H1 (cell line): ENCODE measurements at regions not wholly inside any gene's neighbourhood (a gene's known extent, or its start where the extent isn't known, plus 50 kb on each side); places are given as distances from the start of the nearest gene placed in this dataset.

Source experiments
- CTCF ChIA-PET: fragments of 300-600 bp; sonication (Branson Sonifier 250); formaldehyde crosslinking; loops from one replicate; lab custom pipeline; 2021; ENCODE audit not compliant: partially characterized antibody; lab: Charles Lee
- POLR2A ChIA-PET: fragments of 300-600 bp; sonication (Branson Sonifier 250); formaldehyde crosslinking; loops from one replicate; lab custom pipeline; 2021; ENCODE audit warnings: inconsistent platforms; ENCODE audit not compliant: partially characterized antibody; lab: Charles Lee
- DNase-seq, 2 experiments: peaks; one replicate each; pipeline versions ENCODE4 v3.0.0 to v3.0.0-alpha.2; 2010 to 2022; ENCODE audit warnings: low spot score in 2 of 2, low read depth in 1 of 2, mixed read lengths in 1 of 2
- FAIRE-seq: peaks from 2 replicates; lab custom pipeline; 2011; peaks lifted over from hg19 to GRCh38; lab: Jason Lieb, UNC
- H2AFZ ChIP-seq: 2 replicates; pipeline ENCODE4 v1.8.1; 2012; ENCODE audit warnings: low read length, inconsistent platforms
- H2AK5ac ChIP-seq: 2 replicates; pipeline ENCODE4 v1.6.1; 2013; ENCODE audit warnings: low read depth, low read length
- H2BK120ac ChIP-seq: replicated peaks from 2 replicates; pipeline ENCODE3; 2013; ENCODE audit warnings: low read depth, low read length, inconsistent platforms
- H2BK12ac ChIP-seq: 2 replicates; pipeline ENCODE4 v1.6.1; 2013; ENCODE audit warnings: low read depth, low read length
- H2BK15ac ChIP-seq: 2 replicates; pipeline ENCODE4 v1.6.1; 2013; ENCODE audit warnings: low read length
- H2BK20ac ChIP-seq: 2 replicates; pipeline ENCODE4 v1.6.1; 2013; ENCODE audit warnings: low read length
- H2BK5ac ChIP-seq: 2 replicates; pipeline ENCODE4 v1.6.1; 2013; ENCODE audit warnings: low read depth, low read length
- H3K14ac ChIP-seq: 2 replicates; pipeline ENCODE4 v1.6.1; 2013; ENCODE audit warnings: inconsistent platforms; ENCODE audit not compliant: insufficient read length
- H3K18ac ChIP-seq: 2 replicates; pipeline ENCODE4 v1.6.1; 2013; ENCODE audit warnings: low read length; ENCODE audit errors: extremely low read depth
- H3K23ac ChIP-seq: 2 replicates; pipeline ENCODE4 v1.6.1; 2013; ENCODE audit warnings: inconsistent platforms; ENCODE audit not compliant: insufficient read length
- H3K23me2 ChIP-seq: 2 replicates; pipeline ENCODE4 v1.6.1; 2013; ENCODE audit warnings: low read depth, low read length
- H3K27ac ChIP-seq: 2 replicates; pipeline ENCODE4 v1.6.1; 2011; ENCODE audit warnings: low read depth, low read length, inconsistent platforms
- H3K27me3 ChIP-seq, 4 experiments: replicated peaks in 1 of 4; 1 replicate in 1 of 4; 2 replicates in 3 of 4; pipeline versions ENCODE4 v1.6.1 to v1.8.1; 2011 to 2013; ENCODE audit warnings: low read length in 3 of 4, mild to moderate bottlenecking in 3 of 4, inconsistent platforms in 2 of 4, mixed read lengths in 2 of 4, moderate library complexity in 1 of 4; ENCODE audit not compliant: control insufficient read depth in 3 of 4, insufficient read depth in 3 of 4; ENCODE audit errors: extremely low read depth in 1 of 4
- H3K36me3 ChIP-seq, 4 experiments: 2 replicates each; pipeline versions ENCODE4 v1.6.1 to v1.8.1; 2011 to 2013; ENCODE audit warnings: mild to moderate bottlenecking in 4 of 4, low read length in 3 of 4, moderate library complexity in 2 of 4, control low read depth in 1 of 4, inconsistent platforms in 1 of 4; ENCODE audit not compliant: insufficient read depth in 4 of 4, control insufficient read depth in 2 of 4
- H3K4ac ChIP-seq: replicated peaks from 2 replicates; pipeline ENCODE3; 2013; ENCODE audit warnings: low read length, low read depth, mixed read lengths, inconsistent platforms; ENCODE audit not compliant: insufficient read length
- H3K4me1 ChIP-seq, 4 experiments: replicated peaks in 1 of 4; 1 replicate in 1 of 4; 2 replicates in 3 of 4; pipeline versions ENCODE4 v1.6.1 to v1.8.1; 2011 to 2013; ENCODE audit warnings: low read length in 3 of 4, inconsistent platforms in 2 of 4, mixed read lengths in 1 of 4; ENCODE audit not compliant: insufficient read depth in 4 of 4, control insufficient read depth in 3 of 4
- H3K4me2 ChIP-seq, 2 experiments: 2 replicates each; pipeline versions ENCODE4 v1.6.1 to v1.8.1; 2011 to 2013; ENCODE audit warnings: low read depth in 2 of 2, low read length in 2 of 2, control low read depth in 1 of 2, inconsistent platforms in 1 of 2, mild to moderate bottlenecking in 1 of 2; ENCODE audit not compliant: insufficient read depth in 1 of 2
- H3K4me3 ChIP-seq, 4 experiments: fragments of 200-600, 300-600 bp in 1 of 4; sonication (generic), shearing (Covaris generic), sonication (Bioruptor Twin) in 1 of 4; 2 replicates each; pipeline versions ENCODE4 v1.5.1 to v1.8.1; 2011 to 2016; ENCODE audit warnings: low read length in 4 of 4, low read depth in 3 of 4, control low read depth in 2 of 4, inconsistent platforms in 2 of 4, mild to moderate bottlenecking in 2 of 4, mixed read lengths in 1 of 4, moderate library complexity in 1 of 4; ENCODE audit not compliant: insufficient read depth in 2 of 4; ENCODE audit errors: extremely low read depth in 1 of 4
- H3K56ac ChIP-seq: replicated peaks from 2 replicates; pipeline ENCODE3; 2013; ENCODE audit warnings: low read depth, mild to moderate bottlenecking, mixed read lengths, low read length, inconsistent platforms; ENCODE audit not compliant: insufficient read length
- H3K79me1 ChIP-seq: 2 replicates; pipeline ENCODE4 v1.6.1; 2013; ENCODE audit warnings: low read depth, low read length, control low read depth
- H3K79me2 ChIP-seq, 2 experiments: 2 replicates each; pipeline versions ENCODE4 v1.6.1 to v1.8.1; 2012 to 2013; ENCODE audit warnings: low read length in 2 of 2, mild to moderate bottlenecking in 2 of 2, inconsistent platforms in 1 of 2; ENCODE audit not compliant: insufficient read depth in 2 of 2, control insufficient read depth in 1 of 2
- H3K9ac ChIP-seq, 4 experiments: replicated peaks in 1 of 4; 1 replicate in 1 of 4; 2 replicates in 3 of 4; pipeline versions ENCODE4 v1.6.1 to v1.8.1; 2011 to 2013; ENCODE audit warnings: low read depth in 3 of 4, low read length in 3 of 4, control low read depth in 2 of 4, mild to moderate bottlenecking in 2 of 4, moderate library complexity in 2 of 4, inconsistent platforms in 1 of 4; ENCODE audit errors: extremely low read depth in 1 of 4
- H3K9me3 ChIP-seq, 2 experiments: 2 replicates each; pipeline versions ENCODE4 v1.6.1 to v1.8.1; 2012 to 2013; ENCODE audit warnings: mild to moderate bottlenecking in 2 of 2, moderate library complexity in 2 of 2, control low read depth in 1 of 2, inconsistent platforms in 1 of 2, low read depth in 1 of 2, low read length in 1 of 2, mixed read lengths in 1 of 2; ENCODE audit not compliant: insufficient read depth in 2 of 2
- H4K20me1 ChIP-seq, 2 experiments: replicated peaks in 1 of 2; 2 replicates each; pipeline versions ENCODE3 to v1.8.1; 2011 to 2013; ENCODE audit warnings: inconsistent platforms in 2 of 2, low read length in 2 of 2, mild to moderate bottlenecking in 1 of 2; ENCODE audit not compliant: insufficient read depth in 2 of 2, control insufficient read depth in 1 of 2
- H4K5ac ChIP-seq: 2 replicates; pipeline ENCODE4 v1.6.1; 2013; ENCODE audit warnings: low read length, low read depth, mixed read lengths, inconsistent platforms; ENCODE audit not compliant: insufficient read length
- H4K8ac ChIP-seq: 2 replicates; pipeline ENCODE4 v1.8.0; 2013; ENCODE audit warnings: mild to moderate bottlenecking, moderate library complexity, low read length, inconsistent platforms; ENCODE audit not compliant: insufficient read depth; ENCODE audit errors: extremely low read depth
- H4K91ac ChIP-seq: replicated peaks from 2 replicates; pipeline ENCODE3; 2013; ENCODE audit warnings: low read length, mixed read lengths, inconsistent platforms; ENCODE audit not compliant: insufficient read length
- BRCA1 ChIP-seq: IDR thresholded peaks from 2 replicates; pipeline ENCODE4 v1.6.1; 2012; ENCODE audit warnings: low read depth, low read length, improper control_type of control experiment
- CBX8 ChIP-seq: fragments of 300-800, 300-1000 bp; sonication (generic); IDR thresholded peaks from 2 replicates; pipeline ENCODE4 v1.7.1; 2016; ENCODE audit warnings: low read depth, low read length, borderline replicate concordance
- EGR1 ChIP-seq: IDR thresholded peaks from 2 replicates; pipeline ENCODE4 v1.6.1; 2011; ENCODE audit warnings: low read depth, low read length, borderline replicate concordance
- GTF2F1 ChIP-seq: IDR thresholded peaks from 2 replicates; pipeline ENCODE4 v1.6.1; 2012; ENCODE audit warnings: low read depth, low read length, improper control_type of control experiment, borderline replicate concordance
- JUN ChIP-seq: IDR thresholded peaks from 2 replicates; pipeline ENCODE4 v1.6.1; 2011; ENCODE audit warnings: low read depth, mild to moderate bottlenecking, improper control_type of control experiment, low read length
- KDM4A ChIP-seq: IDR thresholded peaks from one replicate; pipeline ENCODE4 v1.7.1; 2012; ENCODE audit warnings: low read depth, mild to moderate bottlenecking, moderate library complexity, low read length, inconsistent platforms; ENCODE audit not compliant: severe bottlenecking
- KDM5A ChIP-seq: fragments of 200-600 bp; IDR thresholded peaks from 2 replicates; pipeline ENCODE4 v1.7.1; 2012; ENCODE audit warnings: mild to moderate bottlenecking, low read length, inconsistent platforms, mixed read lengths
- NRF1 ChIP-seq: IDR thresholded peaks from 2 replicates; pipeline ENCODE4 v1.6.1; 2011; ENCODE audit warnings: mild to moderate bottlenecking, low read depth, low read length, improper control_type of control experiment
- RBBP5 ChIP-seq: IDR thresholded peaks from 2 replicates; pipeline ENCODE4 v1.7.1; 2012; ENCODE audit warnings: low read depth, mild to moderate bottlenecking, inconsistent platforms, low read length, moderate library complexity, borderline replicate concordance
- TAF1 ChIP-seq: IDR thresholded peaks from 2 replicates; pipeline ENCODE4 v1.6.1; 2011; ENCODE audit warnings: mild to moderate bottlenecking, low read depth, low read length
- WGBS, 2 experiments: shearing (Covaris generic) in 1 of 2; methylation state at CpG; one replicate each; pipeline versions ENCODE4 v1.1.6 to v1.1.7; 2013 to 2015; ENCODE audit warnings: low lambda C conversion rate in 2 of 2, mixed read lengths in 2 of 2, inconsistent platforms in 1 of 2, low coverage in 1 of 2, missing lambda C conversion rate in 1 of 2; ENCODE audit not compliant: insufficient replicate concordance in 2 of 2, insufficient coverage in 1 of 2, insufficient read length in 1 of 2; ENCODE audit errors: extremely low coverage in 1 of 2, missing lambda C conversion rate in 1 of 2; 5-methylcytosine and 5-hydroxymethylcytosine counted together
- TF ChIP-seq, protein P1 (sequence below): IDR thresholded peaks from 2 replicates; pipeline ENCODE4 v1.6.1; 2011; ENCODE audit warnings: low read depth, mild to moderate bottlenecking, low read length; ENCODE audit not compliant: insufficient read depth

DNA sequence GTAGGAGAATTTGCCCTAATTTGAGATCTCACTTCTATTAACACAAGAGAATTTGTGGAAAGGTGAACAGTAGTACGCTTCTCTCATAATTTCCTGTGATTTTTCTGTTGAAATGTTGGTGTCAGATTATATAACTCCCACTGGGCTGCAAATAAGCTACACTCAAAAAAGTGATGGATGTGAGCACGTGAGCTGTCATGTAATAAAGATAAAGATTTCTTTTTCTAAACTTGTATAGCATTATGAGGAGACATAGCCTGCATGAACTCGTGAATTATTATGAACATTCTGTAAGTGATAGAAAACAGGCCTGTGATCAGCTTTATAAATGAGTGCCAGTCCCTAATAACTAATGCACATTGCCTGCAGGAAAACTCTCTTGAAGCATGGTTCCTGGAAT lies 356.6 kb upstream of the ACTRT1 start:
- H3K9ac ChIP-seq, result no peak overlapping the region
- H3K56ac ChIP-seq, result no peak overlapping the region
- H3K4me1 ChIP-seq, result no peaks in the 10 kb centered on the region
- H2AFZ ChIP-seq, result no peak overlapping the region
- no peak overlapping the region for H3K4me2 ChIP-seq
- TF ChIP-seq EGR1 (no peak), GTF2F1 (no peak), KDM5A (no peak), JUN (no peak), BRCA1 (no peak), KDM4A (no peak), CBX8 (no peak), NRF1 (no peak), RBBP5 (no peak), TAF1 (no peak)
- TF ChIP-seq, protein P1, sequence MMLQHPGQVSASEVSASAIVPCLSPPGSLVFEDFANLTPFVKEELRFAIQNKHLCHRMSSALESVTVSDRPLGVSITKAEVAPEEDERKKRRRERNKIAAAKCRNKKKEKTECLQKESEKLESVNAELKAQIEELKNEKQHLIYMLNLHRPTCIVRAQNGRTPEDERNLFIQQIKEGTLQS, result no peak
- H3K27me3 ChIP-seq, result no peaks in the 10 kb centered on the region
- H3K23me2 ChIP-seq, result no peaks in the 10 kb centered on the region
- no peak overlapping the region for H4K91ac ChIP-seq
- H2BK120ac ChIP-seq, result no peak overlapping the region
- ChIA-PET CTCF (no interaction called here), POLR2A (no interaction called here)
- H4K20me1 ChIP-seq, result no peaks in the 10 kb centered on the region
- FAIRE-seq (no peak), DNase-seq (no peak)
- 83% methylated on average over 3 of the region's 3 CpGs; no CpG with 5 or more reads in 1 of the 2 experiments for WGBS, 2 experiments
- H2BK20ac ChIP-seq, result no peak overlapping the region
- no peak overlapping the region for H2BK5ac ChIP-seq
- H3K14ac ChIP-seq, result no peak overlapping the region
- H4K5ac ChIP-seq, result no peak overlapping the region
- H3K4ac ChIP-seq, result no peak overlapping the region
- no peak overlapping the region for H2BK15ac ChIP-seq
- H3K79me1 ChIP-seq, result no peaks in the 10 kb centered on the region
- H2AK5ac ChIP-seq, result no peak overlapping the region
- no peak overlapping the region for H3K27ac ChIP-seq
- H3K4me3 ChIP-seq, result no peak overlapping the region
- no peaks in the 10 kb centered on the region for H3K79me2 ChIP-seq
- no peaks in the 10 kb centered on the region for H3K36me3 ChIP-seq
- H4K8ac ChIP-seq, result no peak overlapping the region
- H3K23ac ChIP-seq, result no peak overlapping the region
- no peak overlapping the region for H3K18ac ChIP-seq
- no peaks in the 10 kb centered on the region for H3K9me3 ChIP-seq
- H2BK12ac ChIP-seq, result no peak overlapping the region
